Fibroblast of mammary gland (primary cell): ENCODE measurements at regions not wholly inside any gene's neighbourhood (a gene's known extent, or its start where the extent isn't known, plus 50 kb on each side); places are given as distances from the start of the nearest gene placed in this dataset.

Experiments used
- DNase-seq: peaks from one replicate; pipeline ENCODE4 v3.0.0-alpha.2; 2010; ENCODE audit warnings: low read depth
- H3K4me3 ChIP-seq: 2 replicates; pipeline ENCODE4 v1.5.1; 2011; ENCODE audit warnings: low read depth, mild to moderate bottlenecking, low read length, moderate library complexity; ENCODE audit not compliant: control insufficient read depth
- CTCF ChIP-seq: conservative IDR thresholded peaks from 2 replicates; pipeline ENCODE4 v1.5.1; 2011; ENCODE audit warnings: low read depth, low read length, inconsistent platforms; ENCODE audit not compliant: control insufficient read depth, insufficient read depth

- DNase-seq = no peak
- no peak for TF ChIP-seq CTCF
Observed at GRCh38 chr16:80903616-80904015, 99.2 kb upstream of the CDYL2 start.

GRCh38 chr16:80902306-80903110 lies 98.1 kb upstream of the CDYL2 start:
- DNase-seq = no peak
- no peak for TF ChIP-seq CTCF
- H3K4me3 ChIP-seq = no peak overlapping the region

More at GRCh38 chr16:80903616-80904015, 99.2 kb upstream of the CDYL2 start:
- H3K4me3 ChIP-seq = no peak overlapping the region

GRCh38 chr16:80900593-80900954 lies 96.2 kb upstream of the CDYL2 start:
- peak overlapping the region; percentile 9 for H3K4me3 ChIP-seq
- TF ChIP-seq CTCF = no peak
- no peak for DNase-seq

- no peak for TF ChIP-seq CTCF
- DNase-seq = peak; percentile 94
- H3K4me3 ChIP-seq = no peak overlapping the region
Observed at GRCh38 chr16:80899809-80900592, 95.6 kb upstream of the CDYL2 start.

GRCh38 chr16:80896776-80897175 lies 92.4 kb upstream of the CDYL2 start:
- no peak for DNase-seq
- TF ChIP-seq CTCF = no peak

GRCh38 chr16:80894091-80894490 lies 89.7 kb upstream of the CDYL2 start:
- DNase-seq = peak; percentile 58
- no peak overlapping the region for H3K4me3 ChIP-seq
- TF ChIP-seq CTCF = no peak

More at GRCh38 chr16:80896776-80897175, 92.4 kb upstream of the CDYL2 start:
- no peak overlapping the region for H3K4me3 ChIP-seq
